ENCODE measurements at regions not wholly inside any gene's neighbourhood (a gene's known extent, or its start where the extent isn't known, plus 50 kb on each side); places are given as distances from the start of the nearest gene placed in this dataset.

DNA sequence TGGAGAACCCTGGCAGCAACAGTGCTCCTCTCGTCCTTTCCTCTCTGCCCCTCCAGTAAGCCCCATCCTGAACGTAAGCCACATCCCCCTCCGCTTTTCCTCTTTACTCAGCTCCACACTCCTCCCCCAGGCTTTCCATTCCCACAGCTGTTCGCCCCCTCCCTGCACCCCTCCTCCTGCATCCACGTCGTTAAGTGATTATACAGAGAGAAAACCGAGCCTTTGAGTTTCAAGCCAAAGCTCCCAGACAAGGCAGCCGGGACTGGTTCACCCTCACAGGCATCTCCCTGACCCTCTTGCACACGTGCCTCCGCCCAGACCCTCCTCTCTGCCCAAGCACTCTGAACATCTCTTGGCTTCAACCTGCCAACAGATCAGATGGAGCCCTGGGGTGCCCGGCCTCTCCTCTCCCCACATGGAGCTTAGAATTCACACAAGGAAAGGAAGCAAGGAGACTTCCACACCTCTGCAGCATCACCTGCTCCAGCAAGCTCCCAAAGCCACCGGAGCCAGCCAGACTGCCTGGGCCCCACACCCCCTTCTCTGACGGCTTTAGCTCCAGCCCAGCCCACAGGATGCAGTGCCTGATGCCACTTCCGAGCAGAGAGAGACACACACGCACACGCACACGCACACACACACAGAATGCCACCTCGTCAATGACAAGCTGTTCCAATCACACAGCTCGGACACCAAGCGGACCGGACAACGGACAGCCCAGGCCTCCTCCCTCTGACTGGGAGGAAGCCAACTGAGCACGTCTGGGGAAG lies 99.9 kb upstream of the CCL2 start:
- H3K9me3 Mint-ChIP-seq, result peaks cover 0 to 15% (median 7%) of the 10 kb centered on the region in 7 donors
- peaks cover 0 to 14% (median 7%) of the 10 kb centered on the region in 3 donors for H3K4me1 Mint-ChIP-seq
- DNase-seq (no peak), ATAC-seq (ENCODE audit: low read depth in 2 of 2) (no peak)
- no peak overlapping the region for H3K27ac Mint-ChIP-seq
- peak overlapping the region in 1 of 8 donors; percentile 5 for H3K4me3 Mint-ChIP-seq
- peaks cover 51 to 90% (median 79%) of the 10 kb centered on the region in 3 donors for H3K27me3 Mint-ChIP-seq
- peaks cover 5 to 18% of the 10 kb centered on the region in 2 donors for H3K36me3 Mint-ChIP-seq

- no peak overlapping the region for H3K4me3 Mint-ChIP-seq
- ATAC-seq (ENCODE audit: low read depth in 2 of 2) (no peak), DNase-seq (no peak)
- H3K4me1 Mint-ChIP-seq, result peaks cover 0 to 14% (median 7%) of the 10 kb centered on the region in 3 donors
- H3K9me3 Mint-ChIP-seq, result peaks cover 0 to 15% (median 7%) of the 10 kb centered on the region in 7 donors
- peaks cover 50 to 82% (median 75%) of the 10 kb centered on the region in 3 donors for H3K27me3 Mint-ChIP-seq
- peaks cover 5 to 18% of the 10 kb centered on the region in 2 donors for H3K36me3 Mint-ChIP-seq
- H3K27ac Mint-ChIP-seq, result peak overlapping the region in 1 of 6 donors; percentile 33
Observed at GRCh38 chr17:34155947-34156346, 99.1 kb upstream of the CCL2 start.

- H3K4me3 Mint-ChIP-seq, result no peak overlapping the region
- H3K27me3 Mint-ChIP-seq, result peaks cover 47 to 78% (median 76%) of the 10 kb centered on the region in 3 donors
- no peak for ATAC-seq (ENCODE audit: low read depth in 2 of 2)
- peaks cover 0 to 14% (median 7%) of the 10 kb centered on the region in 3 donors for H3K4me1 Mint-ChIP-seq
- H3K27ac Mint-ChIP-seq, result no peak overlapping the region
- H3K36me3 Mint-ChIP-seq, result peaks cover 5 to 18% of the 10 kb centered on the region in 2 donors
- H3K9me3 Mint-ChIP-seq, result peaks cover 0 to 15% (median 7%) of the 10 kb centered on the region in 7 donors
- DNase-seq, result no peak
Observed at GRCh38 chr17:34156401-34156740, 98.7 kb upstream of the CCL2 start.

DNA sequence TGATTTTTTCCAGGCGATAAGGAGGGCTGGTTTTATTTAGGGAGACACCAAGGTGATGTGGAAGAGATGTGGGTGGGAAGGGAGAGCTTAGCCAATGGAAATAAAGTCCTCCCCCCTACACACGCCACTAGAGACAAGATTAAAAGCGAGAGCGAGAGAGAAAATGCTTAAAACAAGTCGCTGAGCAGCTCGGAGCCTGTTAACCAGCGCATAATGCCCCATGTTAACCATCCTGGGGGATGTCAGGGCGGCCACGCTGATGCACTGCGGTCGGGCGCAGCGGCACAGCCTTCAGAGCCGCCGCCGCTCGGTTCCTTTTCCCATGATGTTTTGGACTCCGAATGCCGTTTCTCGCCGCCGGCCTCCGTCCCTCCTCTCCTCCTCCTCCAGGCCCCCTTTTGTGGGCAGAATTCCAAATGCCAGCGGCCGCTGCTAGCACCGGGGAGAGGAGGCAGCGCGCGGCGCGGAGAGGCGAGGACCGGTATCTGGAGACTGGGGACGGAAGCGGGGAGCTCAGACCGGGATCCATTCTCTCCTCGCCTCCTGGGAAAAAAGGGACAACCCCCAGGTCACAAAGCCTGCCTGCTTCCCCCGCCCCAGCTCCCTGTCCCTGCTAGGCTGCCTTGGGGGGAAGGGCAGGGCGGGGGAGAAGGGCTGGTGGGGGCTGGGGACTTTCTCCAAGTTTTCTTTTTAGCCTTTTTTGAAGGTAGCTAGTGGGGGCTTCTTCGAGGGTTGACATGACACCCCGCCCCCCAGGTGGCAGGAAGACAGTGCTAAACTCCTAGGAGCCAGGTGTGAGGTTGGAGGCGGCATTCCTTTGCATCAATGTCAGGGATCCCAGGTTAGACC lies 98.1 kb upstream of the CCL2 start:
- H3K9me3 Mint-ChIP-seq, result peaks cover 0 to 15% (median 7%) of the 10 kb centered on the region in 7 donors
- ATAC-seq (ENCODE audit: low read depth in 2 of 2) (no peak), DNase-seq (no peak)
- H3K4me1 Mint-ChIP-seq, result peaks cover 0 to 14% (median 7%) of the 10 kb centered on the region in 3 donors
- no peak overlapping the region for H3K27ac Mint-ChIP-seq
- peaks cover 5 to 18% of the 10 kb centered on the region in 2 donors for H3K36me3 Mint-ChIP-seq
- peak overlapping the region in 1 of 8 donors; percentile 41 for H3K4me3 Mint-ChIP-seq
- H3K27me3 Mint-ChIP-seq, result peaks cover 50 to 83% (median 78%) of the 10 kb centered on the region in 3 donors

- DNase-seq, result no peak
- no peak for ATAC-seq (ENCODE audit: low read depth in 2 of 2)
- peaks cover 5 to 10% of the 10 kb centered on the region in 2 donors for H3K36me3 Mint-ChIP-seq
- H3K27ac Mint-ChIP-seq, result no peak overlapping the region
- peaks cover 0 to 1% (median 0%) of the 10 kb centered on the region in 3 donors for H3K4me1 Mint-ChIP-seq
- no peak overlapping the region for H3K4me3 Mint-ChIP-seq
- peaks cover 0 to 15% (median 1%) of the 10 kb centered on the region in 7 donors for H3K9me3 Mint-ChIP-seq
- H3K27me3 Mint-ChIP-seq, result peaks cover 63 to 74% (median 74%) of the 10 kb centered on the region in 3 donors
Observed at GRCh38 chr17:34161690-34162089, 93.4 kb upstream of the CCL2 start.

- Mint-ChIP-seq H3K27me3 (peaks cover 63 to 68% (median 68%) of the 10 kb centered on the region in 3 donors), H3K4me3 (no peak overlapping the region), H3K27ac (no peak overlapping the region), H3K9me3 (peaks cover 0 to 14% (median 1%) of the 10 kb centered on the region in 7 donors), H3K36me3 (peaks cover 5 to 10% of the 10 kb centered on the region in 2 donors), H3K4me1 (no peaks in the 10 kb centered on the region)
- ATAC-seq (ENCODE audit: low read depth in 2 of 2) (no peak), DNase-seq (no peak)
Observed at GRCh38 chr17:34163123-34163522, 92.0 kb upstream of the CCL2 start.

GRCh38 chr17:34163646-34164045 lies 91.4 kb upstream of the CCL2 start:
- H3K27ac Mint-ChIP-seq, result no peak overlapping the region
- ATAC-seq (ENCODE audit: low read depth in 2 of 2), result no peak
- H3K27me3 Mint-ChIP-seq, result peaks cover 57 to 63% (median 62%) of the 10 kb centered on the region in 3 donors
- DNase-seq, result no peak
- peaks cover 5 to 10% of the 10 kb centered on the region in 2 donors for H3K36me3 Mint-ChIP-seq
- H3K4me1 Mint-ChIP-seq, result no peaks in the 10 kb centered on the region
- H3K9me3 Mint-ChIP-seq, result peaks cover 0 to 9% (median 0%) of the 10 kb centered on the region in 7 donors
- no peak overlapping the region for H3K4me3 Mint-ChIP-seq

GRCh38 chr17:34164837-34165236 lies 90.2 kb upstream of the CCL2 start:
- Mint-ChIP-seq H3K4me1 (no peaks in the 10 kb centered on the region), H3K36me3 (no peaks in the 10 kb centered on the region), H3K4me3 (no peak overlapping the region), H3K27me3 (peaks cover 49 to 52% (median 51%) of the 10 kb centered on the region in 3 donors), H3K9me3 (no peaks in the 10 kb centered on the region), H3K27ac (peak overlapping the region in 1 of 6 donors; percentile 74)
- no peak for DNase-seq
- no peak for ATAC-seq (ENCODE audit: low read depth in 2 of 2)

DNA sequence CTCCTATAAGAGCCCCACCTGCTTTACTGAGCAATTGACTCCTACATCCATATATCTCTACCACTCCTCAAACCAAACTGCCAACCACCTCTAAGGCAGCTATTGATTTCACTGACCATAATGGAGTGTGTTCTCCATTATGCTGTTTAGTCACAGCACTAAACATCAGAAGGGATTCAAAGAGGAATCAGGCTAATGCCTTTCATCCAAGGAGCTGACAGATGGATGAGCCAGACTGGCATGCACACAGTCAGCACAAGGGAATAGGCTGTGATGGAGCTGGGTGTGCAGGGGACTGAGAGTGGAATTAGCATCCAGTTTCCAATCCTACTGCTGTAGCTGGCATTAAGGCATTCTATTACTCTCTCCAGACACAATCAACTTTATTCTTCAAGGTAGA lies 88.7 kb upstream of the CCL2 start:
- Mint-ChIP-seq H3K4me1 (no peaks in the 10 kb centered on the region), H3K4me3 (no peak overlapping the region), H3K27ac (no peak overlapping the region), H3K36me3 (no peaks in the 10 kb centered on the region), H3K9me3 (no peaks in the 10 kb centered on the region), H3K27me3 (peaks cover 46 to 51% (median 49%) of the 10 kb centered on the region in 3 donors)
- ATAC-seq (ENCODE audit: low read depth in 2 of 2) (no peak), DNase-seq (no peak)

DNA sequence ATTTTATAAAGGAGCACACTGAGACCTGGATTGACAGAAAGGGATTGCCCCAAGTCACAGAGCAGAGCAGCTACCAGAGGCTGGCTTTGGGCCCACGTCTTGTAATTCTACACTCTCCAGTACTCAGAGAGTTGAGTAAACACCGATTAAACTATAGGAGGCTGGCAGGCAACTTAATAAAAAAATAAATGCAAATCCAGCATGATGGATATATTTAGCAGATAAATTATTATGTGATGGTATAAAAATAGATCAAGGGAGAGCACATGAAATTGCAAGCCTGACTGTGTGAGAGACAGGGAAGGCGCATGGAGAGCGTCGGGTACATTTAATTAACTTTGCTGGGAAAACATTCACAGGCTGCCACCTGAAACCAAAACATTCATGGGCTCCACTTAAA lies 87.7 kb upstream of the CCL2 start:
- peaks cover 40 to 44% (median 42%) of the 10 kb centered on the region in 3 donors for H3K27me3 Mint-ChIP-seq
- H3K4me3 Mint-ChIP-seq, result no peak overlapping the region
- ATAC-seq (ENCODE audit: low read depth in 2 of 2), result no peak
- peaks cover 0 to 1% (median 0%) of the 10 kb centered on the region in 7 donors for H3K9me3 Mint-ChIP-seq
- H3K27ac Mint-ChIP-seq, result peak overlapping the region in 1 of 6 donors; percentile 46
- no peaks in the 10 kb centered on the region for H3K36me3 Mint-ChIP-seq
- DNase-seq, result no peak
- H3K4me1 Mint-ChIP-seq, result no peaks in the 10 kb centered on the region

- DNase-seq, result no peak
- Mint-ChIP-seq H3K27me3 (peaks cover 28 to 35% (median 32%) of the 10 kb centered on the region in 3 donors), H3K9me3 (peaks cover 0 to 1% (median 0%) of the 10 kb centered on the region in 7 donors), H3K4me1 (no peaks in the 10 kb centered on the region), H3K36me3 (no peaks in the 10 kb centered on the region), H3K4me3 (no peak overlapping the region), H3K27ac (no peak overlapping the region)
- ATAC-seq (ENCODE audit: low read depth in 2 of 2), result no peak
Observed at GRCh38 chr17:34168989-34169388, 86.1 kb upstream of the CCL2 start.

GRCh38 chr17:34169496-34169895 lies 85.6 kb upstream of the CCL2 start:
- Mint-ChIP-seq H3K9me3 (peaks cover 0 to 1% (median 0%) of the 10 kb centered on the region in 7 donors), H3K36me3 (no peaks in the 10 kb centered on the region), H3K4me1 (no peaks in the 10 kb centered on the region), H3K27me3 (peaks cover 23 to 30% (median 27%) of the 10 kb centered on the region in 3 donors), H3K27ac (no peak overlapping the region), H3K4me3 (no peak overlapping the region)
- no peak for ATAC-seq (ENCODE audit: low read depth in 2 of 2)
- no peak for DNase-seq

GRCh38 chr17:34171245-34171818 lies 83.8 kb upstream of the CCL2 start:
- Mint-ChIP-seq H3K4me3 (no peak overlapping the region), H3K36me3 (no peaks in the 10 kb centered on the region), H3K27me3 (peaks cover 9 to 20% (median 12%) of the 10 kb centered on the region in 3 donors), H3K4me1 (no peaks in the 10 kb centered on the region), H3K27ac (no peak overlapping the region), H3K9me3 (peaks cover 0 to 1% (median 0%) of the 10 kb centered on the region in 7 donors)
- DNase-seq (peak; percentile 28), ATAC-seq (ENCODE audit: low read depth in 2 of 2) (peak in 1 of 2 donors; percentile 57)
